ENCODE measurements at regions not wholly inside any gene's neighbourhood (a gene's known extent, or its start where the extent isn't known, plus 50 kb on each side); places are given as distances from the start of the nearest gene placed in this dataset.
"Not testable (repeated sequence)": the region's sequence is repeated elsewhere in the genome, so short reads cannot be mapped to it uniquely, and the experiment has no call there.

- POLR2A ChIA-PET, result no interaction called here
- CTCF ChIA-PET, result no interaction called here
Observed at GRCh38 chr2:208609166-208609804, 202.7 kb downstream of the PTH2R start.

GRCh38 chr2:208615675-208616074, 209.1 kb downstream of the PTH2R start:
- H3K9me3 ChIP-seq (ENCODE audit: control extremely low read depth in 1 of 5, control insufficient read depth in 4 of 5, insufficient read depth in 2 of 5, low read depth in 1 of 5, low read length in 4 of 5); H3K27ac ChIP-seq (ENCODE audit: insufficient read depth in 1 of 2, low read depth in 1 of 2, low read length in 2 of 2, poor library complexity in 1 of 2, severe bottlenecking in 2 of 2); H3K4me1 ChIP-seq (ENCODE audit: control extremely low read depth in 1 of 4, control insufficient read depth in 4 of 4, insufficient read depth in 4 of 4, low read length in 3 of 4); H3K36me3 ChIP-seq (ENCODE audit: control insufficient read depth in 4 of 4, insufficient read depth in 4 of 4, low read length in 3 of 4); H3K27me3 ChIP-seq (replicated peaks in 2 of 5; ENCODE audit: control insufficient read depth in 4 of 5, insufficient read depth in 5 of 5, low read length in 4 of 5); H3K4me3 ChIP-seq (ENCODE audit: control insufficient read depth in 1 of 7, extremely low read depth in 1 of 7, insufficient read depth in 4 of 7, low read depth in 2 of 7, low read length in 6 of 7); POLR2A ChIA-PET; CTCF ChIA-PET: not testable (repeated sequence)
- 100% methylated on average over 1 of the region's 1 CpG for WGBS (ENCODE audit: insufficient coverage)
- peak in 1 of 3 donors; percentile 14 for DNase-seq

More at GRCh38 chr2:208609166-208609804, 202.7 kb downstream of the PTH2R start:
- H3K27ac ChIP-seq (ENCODE audit: insufficient read depth in 1 of 2, low read depth in 1 of 2, low read length in 2 of 2, poor library complexity in 1 of 2, severe bottlenecking in 2 of 2), result no peak overlapping the region
- no CpG with 5 or more reads among the region's 2 CpGs for WGBS (ENCODE audit: insufficient coverage)
- no peak overlapping the region for H3K4me3 ChIP-seq (ENCODE audit: control insufficient read depth in 1 of 7, extremely low read depth in 1 of 7, insufficient read depth in 4 of 7, low read depth in 2 of 7, low read length in 6 of 7)
- no peaks in the 10 kb centered on the region for H3K9me3 ChIP-seq (ENCODE audit: control extremely low read depth in 1 of 5, control insufficient read depth in 4 of 5, insufficient read depth in 2 of 5, low read depth in 1 of 5, low read length in 4 of 5)
- no peak for DNase-seq
- H3K36me3 ChIP-seq (ENCODE audit: control insufficient read depth in 4 of 4, insufficient read depth in 4 of 4, low read length in 3 of 4), result no peaks in the 10 kb centered on the region
- H3K27me3 ChIP-seq (replicated peaks in 2 of 5; ENCODE audit: control insufficient read depth in 4 of 5, insufficient read depth in 5 of 5, low read length in 4 of 5), result no peaks in the 10 kb centered on the region
- no peaks in the 10 kb centered on the region for H3K4me1 ChIP-seq (ENCODE audit: control extremely low read depth in 1 of 4, control insufficient read depth in 4 of 4, insufficient read depth in 4 of 4, low read length in 3 of 4)

GRCh38 chr2:208618220-208618619, 211.6 kb downstream of the PTH2R start:
- no peaks in the 10 kb centered on the region for H3K27me3 ChIP-seq (replicated peaks in 2 of 5; ENCODE audit: control insufficient read depth in 4 of 5, insufficient read depth in 5 of 5, low read length in 4 of 5)
- ChIA-PET CTCF (no interaction called here), POLR2A (no interaction called here)
- no peaks in the 10 kb centered on the region for H3K4me1 ChIP-seq (ENCODE audit: control extremely low read depth in 1 of 4, control insufficient read depth in 4 of 4, insufficient read depth in 4 of 4, low read length in 3 of 4)
- no peak for DNase-seq
- 95% methylated on average over 4 of the region's 4 CpGs for WGBS (ENCODE audit: insufficient coverage)
- no peak overlapping the region for H3K4me3 ChIP-seq (ENCODE audit: control insufficient read depth in 1 of 7, extremely low read depth in 1 of 7, insufficient read depth in 4 of 7, low read depth in 2 of 7, low read length in 6 of 7)
- H3K36me3 ChIP-seq (ENCODE audit: control insufficient read depth in 4 of 4, insufficient read depth in 4 of 4, low read length in 3 of 4), result no peaks in the 10 kb centered on the region
- H3K9me3 ChIP-seq (ENCODE audit: control extremely low read depth in 1 of 5, control insufficient read depth in 4 of 5, insufficient read depth in 2 of 5, low read depth in 1 of 5, low read length in 4 of 5), result no peaks in the 10 kb centered on the region
- H3K27ac ChIP-seq (ENCODE audit: insufficient read depth in 1 of 2, low read depth in 1 of 2, low read length in 2 of 2, poor library complexity in 1 of 2, severe bottlenecking in 2 of 2), result no peak overlapping the region

- CTCF ChIA-PET, result no interaction called here
- 100% methylated on average over 1 of the region's 1 CpG for WGBS (ENCODE audit: insufficient coverage)
- Histone ChIP-seq H3K27ac (ENCODE audit: insufficient read depth in 1 of 2, low read depth in 1 of 2, low read length in 2 of 2, poor library complexity in 1 of 2, severe bottlenecking in 2 of 2) (no peak overlapping the region), H3K36me3 (ENCODE audit: control insufficient read depth in 4 of 4, insufficient read depth in 4 of 4, low read length in 3 of 4) (no peaks in the 10 kb centered on the region), H3K27me3 (replicated peaks in 2 of 5; ENCODE audit: control insufficient read depth in 4 of 5, insufficient read depth in 5 of 5, low read length in 4 of 5) (no peaks in the 10 kb centered on the region), H3K4me3 (ENCODE audit: control insufficient read depth in 1 of 7, extremely low read depth in 1 of 7, insufficient read depth in 4 of 7, low read depth in 2 of 7, low read length in 6 of 7) (no peak overlapping the region), H3K9me3 (ENCODE audit: control extremely low read depth in 1 of 5, control insufficient read depth in 4 of 5, insufficient read depth in 2 of 5, low read depth in 1 of 5, low read length in 4 of 5) (no peaks in the 10 kb centered on the region), H3K4me1 (ENCODE audit: control extremely low read depth in 1 of 4, control insufficient read depth in 4 of 4, insufficient read depth in 4 of 4, low read length in 3 of 4) (no peaks in the 10 kb centered on the region)
- POLR2A ChIA-PET, result no interaction called here
- DNase-seq, result no peak
Observed at GRCh38 chr2:208619993-208620392, 213.4 kb downstream of the PTH2R start.

- H3K27ac ChIP-seq (ENCODE audit: insufficient read depth in 1 of 2, low read depth in 1 of 2, low read length in 2 of 2, poor library complexity in 1 of 2, severe bottlenecking in 2 of 2), result no peak overlapping the region
- ChIA-PET CTCF (no interaction called here), POLR2A (no interaction called here)
- WGBS (ENCODE audit: insufficient coverage), result no CpG with 5 or more reads among the region's 1 CpG
- no peaks in the 10 kb centered on the region for H3K9me3 ChIP-seq (ENCODE audit: control extremely low read depth in 1 of 5, control insufficient read depth in 4 of 5, insufficient read depth in 2 of 5, low read depth in 1 of 5, low read length in 4 of 5)
- H3K4me3 ChIP-seq (ENCODE audit: control insufficient read depth in 1 of 7, extremely low read depth in 1 of 7, insufficient read depth in 4 of 7, low read depth in 2 of 7, low read length in 6 of 7), result no peak overlapping the region
- H3K4me1 ChIP-seq (ENCODE audit: control extremely low read depth in 1 of 4, control insufficient read depth in 4 of 4, insufficient read depth in 4 of 4, low read length in 3 of 4), result no peaks in the 10 kb centered on the region
- no peaks in the 10 kb centered on the region for H3K36me3 ChIP-seq (ENCODE audit: control insufficient read depth in 4 of 4, insufficient read depth in 4 of 4, low read length in 3 of 4)
- H3K27me3 ChIP-seq (replicated peaks in 2 of 5; ENCODE audit: control insufficient read depth in 4 of 5, insufficient read depth in 5 of 5, low read length in 4 of 5), result no peaks in the 10 kb centered on the region
- no peak for DNase-seq
Observed at GRCh38 chr2:208620487-208620978, 213.9 kb downstream of the PTH2R start.

- H3K27ac ChIP-seq (ENCODE audit: insufficient read depth in 1 of 2, low read depth in 1 of 2, low read length in 2 of 2, poor library complexity in 1 of 2, severe bottlenecking in 2 of 2), result no peak overlapping the region
- DNase-seq, result no peak
- H3K9me3 ChIP-seq (ENCODE audit: control extremely low read depth in 1 of 5, control insufficient read depth in 4 of 5, insufficient read depth in 2 of 5, low read depth in 1 of 5, low read length in 4 of 5), result no peaks in the 10 kb centered on the region
- H3K4me1 ChIP-seq (ENCODE audit: control extremely low read depth in 1 of 4, control insufficient read depth in 4 of 4, insufficient read depth in 4 of 4, low read length in 3 of 4), result no peaks in the 10 kb centered on the region
- no CpG with 5 or more reads among the region's 2 CpGs for WGBS (ENCODE audit: insufficient coverage)
- no peaks in the 10 kb centered on the region for H3K27me3 ChIP-seq (replicated peaks in 2 of 5; ENCODE audit: control insufficient read depth in 4 of 5, insufficient read depth in 5 of 5, low read length in 4 of 5)
- CTCF ChIA-PET, result no interaction called here
- POLR2A ChIA-PET, result no interaction called here
- no peak overlapping the region for H3K4me3 ChIP-seq (ENCODE audit: control insufficient read depth in 1 of 7, extremely low read depth in 1 of 7, insufficient read depth in 4 of 7, low read depth in 2 of 7, low read length in 6 of 7)
- no peaks in the 10 kb centered on the region for H3K36me3 ChIP-seq (ENCODE audit: control insufficient read depth in 4 of 4, insufficient read depth in 4 of 4, low read length in 3 of 4)
Observed at GRCh38 chr2:208627110-208627884, 220.7 kb downstream of the PTH2R start.

GRCh38 chr2:208627916-208628315, 221.3 kb downstream of the PTH2R start:
- ChIA-PET CTCF (no interaction called here), POLR2A (no interaction called here)
- Histone ChIP-seq H3K27me3 (replicated peaks in 2 of 5; ENCODE audit: control insufficient read depth in 4 of 5, insufficient read depth in 5 of 5, low read length in 4 of 5) (no peaks in the 10 kb centered on the region), H3K27ac (ENCODE audit: insufficient read depth in 1 of 2, low read depth in 1 of 2, low read length in 2 of 2, poor library complexity in 1 of 2, severe bottlenecking in 2 of 2) (no peak overlapping the region), H3K36me3 (ENCODE audit: control insufficient read depth in 4 of 4, insufficient read depth in 4 of 4, low read length in 3 of 4) (no peaks in the 10 kb centered on the region), H3K4me3 (ENCODE audit: control insufficient read depth in 1 of 7, extremely low read depth in 1 of 7, insufficient read depth in 4 of 7, low read depth in 2 of 7, low read length in 6 of 7) (no peak overlapping the region), H3K4me1 (ENCODE audit: control extremely low read depth in 1 of 4, control insufficient read depth in 4 of 4, insufficient read depth in 4 of 4, low read length in 3 of 4) (no peaks in the 10 kb centered on the region), H3K9me3 (ENCODE audit: control extremely low read depth in 1 of 5, control insufficient read depth in 4 of 5, insufficient read depth in 2 of 5, low read depth in 1 of 5, low read length in 4 of 5) (peaks cover 0 to 3% (median 0%) of the 10 kb centered on the region in 5 experiments)
- WGBS (ENCODE audit: insufficient coverage), result no CpG with 5 or more reads among the region's 2 CpGs
- no peak for DNase-seq

Measured in common myeloid progenitor, CD34-positive (primary cell).